Transverse colon (tissue), 4 donors: ENCODE measurements at regions not wholly inside any gene's neighbourhood (a gene's known extent, or its start where the extent isn't known, plus 50 kb on each side); places are given as distances from the start of the nearest gene placed in this dataset.
A peak's percentile ranks its signal among the peaks of the same experiment; 100 is the strongest.

ENCODE experiments used
- DNase-seq: peaks from one replicate; pipeline ENCODE4 v3.0.0-alpha.2; 2019
- H3K27ac ChIP-seq, 4 donors: fragments of 200-600 bp; sonication (generic); 2 replicates each; pipeline ENCODE4 v1.5.1; 2016 to 2018; ENCODE audit warnings: inconsistent platforms in 4 of 4
- H3K27me3 ChIP-seq: fragments of 200-600 bp; sonication (generic); 2 replicates; pipeline ENCODE4 v1.5.1; 2017; ENCODE audit warnings: inconsistent platforms
- H3K36me3 ChIP-seq, 4 donors: fragments of 200-600 bp; sonication (generic); 2 replicates each; pipeline ENCODE4 v1.5.1; 2017 to 2019; ENCODE audit warnings: inconsistent platforms in 4 of 4
- H3K4me1 ChIP-seq, 4 donors: fragments of 200-600 bp; sonication (generic); 2 replicates each; pipeline ENCODE4 v1.5.1; 2017 to 2020; ENCODE audit warnings: inconsistent platforms in 4 of 4
- H3K4me3 ChIP-seq, 4 donors: fragments of 200-600 bp; sonication (generic); 1 replicate in 1 of 4; 2 replicates in 3 of 4; pipeline versions ENCODE4 v1.5.1 to v1.6.1; 2017 to 2019; ENCODE audit warnings: inconsistent platforms in 4 of 4
- H3K9me3 ChIP-seq, 2 donors: fragments of 200-600 bp; sonication (generic); 2 replicates each; pipeline ENCODE4 v1.5.1; 2017 to 2019; ENCODE audit warnings: inconsistent platforms in 2 of 2
- EP300 ChIP-seq: sonication (generic); formaldehyde crosslinking; IDR thresholded peaks from one replicate; pipeline ENCODE4 v1.6.1; 2017; ENCODE audit warnings: antibody characterized with exemption, low read depth
- POLR2A ChIP-seq: fragments of 450-650 bp; IDR thresholded peaks from one replicate; pipeline ENCODE4 v1.6.1; 2016; ENCODE audit warnings: antibody characterized with exemption, mild to moderate bottlenecking, moderate library complexity
- POLR2AphosphoS5 ChIP-seq, 3 donors: sonication (generic); formaldehyde crosslinking; IDR thresholded peaks; one replicate each; pipeline ENCODE4 v1.6.1; 2016; ENCODE audit warnings: antibody characterized with exemption in 3 of 3
- WGBS, 2 donors: methylation state at CpG; one replicate each; pipeline ENCODE4 v1.1.5; 2018; ENCODE audit warnings: low coverage in 1 of 2; 5-methylcytosine and 5-hydroxymethylcytosine counted together
- in situ Hi-C, 4 donors: fragments of 200-750 bp; cut with MboI; loops; one replicate each; pipeline versions ENCODE4 v1.15.0 to v1.15.1; 2017; ENCODE audit warnings: low sequenced_read_pairs in 3 of 4, low pct_ligation_motif_present in 1 of 4, low pct_unique_long_range_greater_than_20kb in 1 of 4
- intact Hi-C: fragments of 100-400 bp; cut with DNase I; formaldehyde crosslinking; loops from one replicate; pipeline ENCODE4 v1.15.1; 2023; ENCODE audit warnings: low total_unique reads
- TF ChIP-seq, protein P1 (sequence below), 5 experiments: fragments of 200-600 bp in 3 of 5; fragments of 450-650 bp in 2 of 5; sonication (generic) in 3 of 5; IDR thresholded peaks; 1 replicate in 2 of 5; 2 replicates in 3 of 5; pipeline ENCODE4 v1.5.1; 2016 to 2017; ENCODE audit warnings: antibody characterized with exemption in 5 of 5, inconsistent platforms in 3 of 5, mild to moderate bottlenecking in 2 of 5, moderate library complexity in 1 of 5

DNA sequence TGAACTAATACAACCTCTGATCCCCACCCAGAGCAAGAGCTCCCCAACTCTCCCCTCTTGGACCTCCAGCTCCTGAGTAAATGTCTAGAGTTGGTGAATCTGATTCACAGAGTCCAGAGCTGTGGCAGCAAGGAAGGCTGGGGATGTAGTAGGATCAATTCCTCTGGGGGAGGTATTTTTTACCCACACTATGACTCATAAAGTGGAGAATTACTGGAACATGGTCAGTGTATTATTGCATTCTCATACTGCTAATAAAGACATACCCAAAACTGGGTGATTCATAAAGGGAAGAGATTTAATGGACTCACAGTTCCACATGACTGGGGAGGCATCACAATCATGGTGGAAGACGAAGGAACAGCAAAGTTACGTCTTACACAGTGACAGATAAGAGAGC is 496.7 kb downstream of the EFNB2 start:
- in situ Hi-C loops (no loop called here), intact Hi-C loops (no loop called here)
- TF ChIP-seq POLR2AphosphoS5 (IDR thresholded peaks at IDR 0.05) (no peak), POLR2A (no peak), EP300 (no peak)
- TF ChIP-seq, protein P1, sequence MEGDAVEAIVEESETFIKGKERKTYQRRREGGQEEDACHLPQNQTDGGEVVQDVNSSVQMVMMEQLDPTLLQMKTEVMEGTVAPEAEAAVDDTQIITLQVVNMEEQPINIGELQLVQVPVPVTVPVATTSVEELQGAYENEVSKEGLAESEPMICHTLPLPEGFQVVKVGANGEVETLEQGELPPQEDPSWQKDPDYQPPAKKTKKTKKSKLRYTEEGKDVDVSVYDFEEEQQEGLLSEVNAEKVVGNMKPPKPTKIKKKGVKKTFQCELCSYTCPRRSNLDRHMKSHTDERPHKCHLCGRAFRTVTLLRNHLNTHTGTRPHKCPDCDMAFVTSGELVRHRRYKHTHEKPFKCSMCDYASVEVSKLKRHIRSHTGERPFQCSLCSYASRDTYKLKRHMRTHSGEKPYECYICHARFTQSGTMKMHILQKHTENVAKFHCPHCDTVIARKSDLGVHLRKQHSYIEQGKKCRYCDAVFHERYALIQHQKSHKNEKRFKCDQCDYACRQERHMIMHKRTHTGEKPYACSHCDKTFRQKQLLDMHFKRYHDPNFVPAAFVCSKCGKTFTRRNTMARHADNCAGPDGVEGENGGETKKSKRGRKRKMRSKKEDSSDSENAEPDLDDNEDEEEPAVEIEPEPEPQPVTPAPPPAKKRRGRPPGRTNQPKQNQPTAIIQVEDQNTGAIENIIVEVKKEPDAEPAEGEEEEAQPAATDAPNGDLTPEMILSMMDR (IDR thresholded peaks at IDR 0.05) = no peak
- DNase-seq = no peak
- no peaks in the 10 kb centered on the region for H3K36me3 ChIP-seq
- no peaks in the 10 kb centered on the region for H3K9me3 ChIP-seq
- WGBS, 2 donors = 95% methylated on average over 2 of the region's 2 CpGs; no CpG with 5 or more reads in 1 of the 2 donors
- no peak overlapping the region for H3K4me3 ChIP-seq
- no peaks in the 10 kb centered on the region for H3K4me1 ChIP-seq
- no peak overlapping the region for H3K27ac ChIP-seq
- no peaks in the 10 kb centered on the region for H3K27me3 ChIP-seq

DNA sequence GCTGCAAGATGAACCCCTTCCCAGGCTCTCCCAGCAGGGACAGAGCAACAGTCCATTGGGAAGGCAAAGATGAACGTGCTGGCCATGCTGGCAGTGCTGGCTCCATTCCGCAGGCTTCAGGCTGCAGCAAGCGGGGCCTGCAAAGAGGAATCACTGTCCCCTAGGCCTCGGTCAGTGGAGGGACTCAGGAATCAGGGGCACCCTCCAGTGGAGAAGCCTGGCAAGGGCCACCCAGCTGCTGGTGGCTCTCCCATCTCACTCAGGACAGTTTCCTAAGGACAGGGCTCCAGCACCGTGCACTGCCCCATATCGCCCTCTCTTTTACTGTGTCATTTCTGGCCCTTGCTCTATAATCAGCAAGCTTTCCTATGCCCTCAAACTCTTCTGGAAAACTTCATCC is 498.6 kb downstream of the EFNB2 start:
- TF ChIP-seq POLR2A = no peak
- TF ChIP-seq, protein P1 (IDR thresholded peaks at IDR 0.05) = peak in 1 of 5 experiments; percentile 13
- intact Hi-C loops = no loop called here
- no peaks in the 10 kb centered on the region for H3K9me3 ChIP-seq
- no peaks in the 10 kb centered on the region for H3K4me1 ChIP-seq
- in situ Hi-C loops = no loop called here
- 80 to 84% methylated on average over 5 of the region's 6 CpGs for WGBS, 2 donors
- H3K27me3 ChIP-seq = no peaks in the 10 kb centered on the region
- no peak overlapping the region for H3K4me3 ChIP-seq
- DNase-seq = peak; percentile 10
- no peaks in the 10 kb centered on the region for H3K36me3 ChIP-seq
- H3K27ac ChIP-seq = no peak overlapping the region

DNA sequence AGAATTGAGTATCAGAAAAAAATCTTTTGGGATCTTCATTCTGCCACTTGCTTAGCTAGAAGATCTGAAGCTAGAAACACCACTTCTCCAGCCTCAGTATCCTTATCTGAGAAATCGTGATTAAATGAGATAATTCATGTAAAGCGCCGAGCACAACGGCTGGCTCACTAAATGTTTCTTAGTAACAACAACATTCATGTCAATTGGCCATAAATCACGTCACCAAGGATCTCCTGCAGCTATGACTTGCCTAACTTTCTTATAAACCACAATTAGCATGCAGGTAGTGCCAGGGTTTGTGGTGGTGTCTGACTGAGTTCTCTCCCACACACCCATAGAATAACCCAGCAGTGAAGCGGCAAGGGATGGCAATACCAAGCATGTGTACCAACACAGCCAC is 501.3 kb downstream of the EFNB2 start:
- no peak overlapping the region for H3K4me3 ChIP-seq
- DNase-seq = no peak

DNA sequence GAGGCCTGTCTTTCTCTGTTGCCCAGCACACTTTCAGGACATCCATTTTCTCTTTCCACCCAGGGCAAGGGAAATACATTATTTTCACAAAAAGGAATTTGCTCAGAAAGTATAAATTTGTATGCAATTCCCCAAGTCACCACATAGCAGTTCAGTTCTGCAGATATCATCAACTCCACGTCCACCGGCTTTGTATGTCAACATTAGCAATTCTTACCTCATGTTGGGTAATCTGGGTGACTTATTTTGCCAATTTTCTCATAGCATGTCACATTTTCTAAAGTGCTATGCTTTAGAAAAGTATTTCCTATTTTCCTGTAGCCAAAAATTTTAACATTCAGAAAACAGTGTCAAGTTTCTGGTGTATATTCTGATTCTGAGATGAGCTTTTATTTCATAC is 501.8 kb downstream of the EFNB2 start:
- H3K4me1 ChIP-seq = no peaks in the 10 kb centered on the region
- WGBS, 2 donors = 85% methylated on average over 2 of the region's 2 CpGs; no CpG with 5 or more reads in 1 of the 2 donors
- H3K36me3 ChIP-seq = no peaks in the 10 kb centered on the region
- DNase-seq = no peak
- no peak overlapping the region for H3K4me3 ChIP-seq
- TF ChIP-seq, protein P1 (IDR thresholded peaks at IDR 0.05) = no peak
- H3K9me3 ChIP-seq = no peaks in the 10 kb centered on the region
- no peaks in the 10 kb centered on the region for H3K27me3 ChIP-seq
- no peak overlapping the region for H3K27ac ChIP-seq
- in situ Hi-C loops = no loop called here
- intact Hi-C loops = no loop called here

More for the DNA sequence above, 501.3 kb downstream of the EFNB2 start:
- intact Hi-C loops (no loop called here), in situ Hi-C loops (no loop called here)
- Histone ChIP-seq H3K4me1 (no peaks in the 10 kb centered on the region), H3K27me3 (no peaks in the 10 kb centered on the region), H3K9me3 (no peaks in the 10 kb centered on the region), H3K36me3 (no peaks in the 10 kb centered on the region), H3K27ac (no peak overlapping the region)
- WGBS, 2 donors = 61 to 75% methylated on average over 6 of the region's 6 CpGs
- no peak for TF ChIP-seq EP300
- TF ChIP-seq POLR2AphosphoS5 (IDR thresholded peaks at IDR 0.05) = no peak
- TF ChIP-seq, protein P1 (IDR thresholded peaks at IDR 0.05) = no peak
- TF ChIP-seq POLR2A = no peak
